ENCODE measurements at regions not wholly inside any gene's neighbourhood (a gene's known extent, or its start where the extent isn't known, plus 50 kb on each side); places are given as distances from the start of the nearest gene placed in this dataset.

DNA sequence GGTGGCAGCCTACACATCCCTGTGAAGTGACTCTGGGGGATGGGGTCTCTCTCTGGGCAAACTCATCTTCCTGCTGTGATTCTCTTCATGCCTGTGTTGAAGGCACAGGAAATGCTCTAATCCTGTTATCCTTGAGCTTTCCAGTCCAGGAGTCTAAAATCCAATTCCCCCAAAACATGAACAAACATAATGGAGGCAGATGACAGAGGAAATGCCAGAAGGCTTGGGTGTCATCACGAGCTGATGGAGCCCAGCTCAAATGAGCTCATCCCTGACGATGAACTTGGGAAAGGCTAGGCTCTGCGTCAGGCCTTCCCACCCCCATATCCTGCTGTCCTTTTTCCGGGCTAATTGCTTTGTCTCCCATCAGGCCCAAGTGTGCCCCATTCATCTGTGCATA lies 165.9 kb upstream of the PODXL start:
- H3K9ac ChIP-seq (ENCODE audit: insufficient read depth in 1 of 2, low read depth in 2 of 2, low read length in 2 of 2) = no peak overlapping the region
- H3K79me2 ChIP-seq (ENCODE audit: control insufficient read depth, insufficient read depth, low read length) = no peaks in the 10 kb centered on the region
- no peak overlapping the region for H3K4me2 ChIP-seq (ENCODE audit: insufficient read depth, low read length)
- H3K36me3 ChIP-seq (ENCODE audit: control insufficient read depth, insufficient read depth, low read length) = no peaks in the 10 kb centered on the region
- no peaks in the 10 kb centered on the region; the same call in 1 of the 2 replicates for H4K20me1 ChIP-seq (replicated peaks; ENCODE audit: control insufficient read depth, insufficient read depth, low read length)
- BruUV-seq (replicated peaks) = no TSS peak
- no peak overlapping the region for H2AFZ ChIP-seq (ENCODE audit: low read depth, low read length)
- H3K27me3 ChIP-seq (ENCODE audit: control insufficient read depth in 2 of 2, insufficient read depth in 2 of 2, low read length in 2 of 2) = peaks cover 10 to 24% of the 10 kb centered on the region in 2 experiments
- no peak overlapping the region for H3K27ac ChIP-seq (ENCODE audit: extremely low read depth, low read depth, low read length)
- intact Hi-C loops (cut with micrococcal nuclease) = no loop called here
- no peak overlapping the region for H3K4me3 ChIP-seq
- POLR2A ChIA-PET = interaction anchor here (0.7 kb wide), 1 partner anchor 60 kb away, joined by 4 read pairs; no protein-coding TSS in a partner anchor
- H3K9me1 ChIP-seq (ENCODE audit: control insufficient read depth, insufficient read depth, low read length) = no peaks in the 10 kb centered on the region
- H3K4me1 ChIP-seq (replicated peaks in 1 of 2; ENCODE audit: control insufficient read depth in 2 of 2, insufficient read depth in 2 of 2, low read length in 2 of 2) = no peaks in the 10 kb centered on the region
- ATAC-seq (no peak), FAIRE-seq (no peak), DNase-seq (ENCODE audit: extremely low read depth in 1 of 4, low spot score in 3 of 4) (no peak)
- no peaks in the 10 kb centered on the region for H3K9me3 ChIP-seq (replicated peaks; ENCODE audit: control insufficient read depth, insufficient read depth, low read depth, low read length)
- in situ Hi-C loops (cut with MboI) = no loop called here
- TF ChIP-seq TEAD4 (IDR thresholded peaks at IDR 0.05; ENCODE audit: low read length) = no peak
- no peak for TF ChIP-seq TEAD4 (CRISPR knock-in tag; IDR thresholded peaks at IDR 0.05; ENCODE audit: borderline replicate concordance)
- no peak for TF ChIP-seq KDM5B (IDR thresholded peaks at IDR 0.05; ENCODE audit: insufficient replicate concordance, low read depth, low read length)
- TF ChIP-seq XRCC5 (IDR thresholded peaks at IDR 0.05; ENCODE audit: low read depth, low read length) = no peak
- no peak for TF ChIP-seq CCNT2 (IDR thresholded peaks at IDR 0.05; ENCODE audit: borderline replicate concordance, extremely low read depth, insufficient read length, low read depth, low read length)
- TF ChIP-seq POLR2A (conservative IDR thresholded peaks at IDR 0.05) = no peak
- no peak for TF ChIP-seq BACH1 (tag; IDR thresholded peaks at IDR 0.05)
- TF ChIP-seq CBX3 (IDR thresholded peaks at IDR 0.05; ENCODE audit: borderline replicate concordance in 1 of 2, low read length in 2 of 2) = no peak
- TF ChIP-seq TGIF2 (CRISPR knock-in tag; IDR thresholded peaks at IDR 0.05) = no peak
- no peak for TF ChIP-seq SRSF3 (IDR thresholded peaks at IDR 0.05; ENCODE audit: insufficient read depth, low read length)
- no peak for TF ChIP-seq MYC (IDR thresholded peaks at IDR 0.05; ENCODE audit: low read depth, low read length)
- no peak for TF ChIP-seq MYC (CRISPR knock-in tag; IDR thresholded peaks at IDR 0.05; ENCODE audit: borderline replicate concordance, low read depth)
- no peak for TF ChIP-seq ELF2 (CRISPR knock-in tag; IDR thresholded peaks at IDR 0.05)
- TF ChIP-seq KLF1 (tag; IDR thresholded peaks at IDR 0.05) = no peak
- no peak for TF ChIP-seq POLR3A (IDR thresholded peaks at IDR 0.05; ENCODE audit: borderline replicate concordance, extremely low read depth, insufficient read depth, insufficient read length)
- TF ChIP-seq, protein P1, sequence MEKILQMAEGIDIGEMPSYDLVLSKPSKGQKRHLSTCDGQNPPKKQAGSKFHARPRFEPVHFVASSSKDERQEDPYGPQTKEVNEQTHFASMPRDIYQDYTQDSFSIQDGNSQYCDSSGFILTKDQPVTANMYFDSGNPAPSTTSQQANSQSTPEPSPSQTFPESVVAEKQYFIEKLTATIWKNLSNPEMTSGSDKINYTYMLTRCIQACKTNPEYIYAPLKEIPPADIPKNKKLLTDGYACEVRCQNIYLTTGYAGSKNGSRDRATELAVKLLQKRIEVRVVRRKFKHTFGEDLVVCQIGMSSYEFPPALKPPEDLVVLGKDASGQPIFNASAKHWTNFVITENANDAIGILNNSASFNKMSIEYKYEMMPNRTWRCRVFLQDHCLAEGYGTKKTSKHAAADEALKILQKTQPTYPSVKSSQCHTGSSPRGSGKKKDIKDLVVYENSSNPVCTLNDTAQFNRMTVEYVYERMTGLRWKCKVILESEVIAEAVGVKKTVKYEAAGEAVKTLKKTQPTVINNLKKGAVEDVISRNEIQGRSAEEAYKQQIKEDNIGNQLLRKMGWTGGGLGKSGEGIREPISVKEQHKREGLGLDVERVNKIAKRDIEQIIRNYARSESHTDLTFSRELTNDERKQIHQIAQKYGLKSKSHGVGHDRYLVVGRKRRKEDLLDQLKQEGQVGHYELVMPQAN (IDR thresholded peaks at IDR 0.05; ENCODE audit: borderline replicate concordance) = no peak
- TF ChIP-seq ZNF232 (CRISPR knock-in tag; IDR thresholded peaks at IDR 0.05) = no peak
- TF ChIP-seq STAT5A (IDR thresholded peaks at IDR 0.05; ENCODE audit: borderline replicate concordance, low read length) = no peak
- TF ChIP-seq GATAD2A (IDR thresholded peaks at IDR 0.05) = no peak
- no peak for TF ChIP-seq HDAC8 (tag; IDR thresholded peaks at IDR 0.05)
- no peak for TF ChIP-seq NCOA1 (IDR thresholded peaks at IDR 0.05; ENCODE audit: low read depth)
- no peak for TF ChIP-seq DPF2 (IDR thresholded peaks at IDR 0.05)
- 0% methylated on average over 4 of the region's 4 CpGs for WGBS (ENCODE audit: insufficient coverage, low coverage, missing lambda C conversion rate)
- CTCF ChIA-PET (ENCODE audit: low intra/inter-chr PET ratio) = interaction anchor here (0.7 kb wide), 1 partner anchor 244 kb away, joined by 3 read pairs; no protein-coding TSS in a partner anchor
